Naive B cell (primary cell): ENCODE measurements at regions not wholly inside any gene's neighbourhood (a gene's known extent, or its start where the extent isn't known, plus 50 kb on each side); places are given as distances from the start of the nearest gene placed in this dataset.

ENCODE experiments used
- ATAC-seq, 2 donors: fragments of 150-1000 bp; cut with Tn5 transposase; 2 replicates each; pipeline ENCODE4 v1.10.0; 2021; ENCODE audit warnings: low read depth in 2 of 2, mild to moderate bottlenecking in 2 of 2, moderate library complexity in 2 of 2
- DNase-seq: peaks from one replicate; pipeline ENCODE4 v3.0.0; 2022
- H3K27ac Mint-ChIP-seq, 6 donors: one replicate each; pipeline ENCODE4 v1.8.0; 2020 to 2022; ENCODE audit warnings: mild to moderate bottlenecking in 6 of 6, mixed read lengths in 6 of 6, moderate library complexity in 5 of 6, inconsistent platforms in 2 of 6
- H3K27me3 Mint-ChIP-seq, 3 donors: one replicate each; pipeline ENCODE4 v1.8.0; 2021 to 2022; ENCODE audit warnings: mixed read lengths in 3 of 3, mild to moderate bottlenecking in 1 of 3
- H3K36me3 Mint-ChIP-seq, 2 donors: one replicate each; pipeline ENCODE4 v1.8.0; 2020 to 2022; ENCODE audit warnings: mixed read lengths in 2 of 2, inconsistent platforms in 1 of 2, mild to moderate bottlenecking in 1 of 2
- H3K4me1 Mint-ChIP-seq, 3 donors: one replicate each; pipeline ENCODE4 v1.8.0; 2020 to 2022; ENCODE audit warnings: mixed read lengths in 3 of 3, inconsistent platforms in 1 of 3, mild to moderate bottlenecking in 1 of 3, moderate library complexity in 1 of 3
- H3K4me3 Mint-ChIP-seq, 8 donors: one replicate each; pipeline ENCODE4 v1.8.0; 2020 to 2022; ENCODE audit warnings: mild to moderate bottlenecking in 8 of 8, mixed read lengths in 8 of 8, moderate library complexity in 8 of 8, inconsistent platforms in 2 of 8
- H3K9me3 Mint-ChIP-seq, 7 donors: one replicate each; pipeline ENCODE4 v1.8.0; 2020 to 2022; ENCODE audit warnings: mixed read lengths in 7 of 7, mild to moderate bottlenecking in 5 of 7, inconsistent platforms in 2 of 7, moderate library complexity in 1 of 7

DNA sequence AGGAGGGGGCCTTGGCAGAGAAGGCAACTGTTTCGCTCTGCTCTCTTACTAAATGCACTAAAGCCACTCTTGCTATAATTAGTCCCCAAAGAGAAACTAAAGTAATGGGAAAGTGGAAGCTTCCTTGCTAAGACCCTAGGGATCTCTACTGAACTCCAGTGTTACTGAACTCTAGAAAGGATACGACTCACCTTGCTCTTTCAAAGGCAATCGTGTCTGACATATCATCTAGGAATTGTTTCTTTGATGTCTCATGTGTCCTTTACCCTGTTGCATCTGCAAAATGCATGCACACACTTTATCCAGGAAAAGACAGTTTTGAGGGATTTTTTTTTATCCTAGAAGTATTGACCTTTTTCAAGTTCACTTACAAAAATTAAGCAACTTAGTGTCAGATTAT, 148.1 kb upstream of the FAM9B start:
- H3K27me3 Mint-ChIP-seq, result peaks cover 12 to 45% (median 12%) of the 10 kb centered on the region in 3 donors
- no peak overlapping the region for H3K27ac Mint-ChIP-seq
- no peaks in the 10 kb centered on the region for H3K36me3 Mint-ChIP-seq
- no peak overlapping the region for H3K4me3 Mint-ChIP-seq
- no peak for ATAC-seq
- H3K9me3 Mint-ChIP-seq, result peaks cover 0 to 11% (median 5%) of the 10 kb centered on the region in 7 donors
- H3K4me1 Mint-ChIP-seq, result no peaks in the 10 kb centered on the region
- DNase-seq, result no peak

DNA sequence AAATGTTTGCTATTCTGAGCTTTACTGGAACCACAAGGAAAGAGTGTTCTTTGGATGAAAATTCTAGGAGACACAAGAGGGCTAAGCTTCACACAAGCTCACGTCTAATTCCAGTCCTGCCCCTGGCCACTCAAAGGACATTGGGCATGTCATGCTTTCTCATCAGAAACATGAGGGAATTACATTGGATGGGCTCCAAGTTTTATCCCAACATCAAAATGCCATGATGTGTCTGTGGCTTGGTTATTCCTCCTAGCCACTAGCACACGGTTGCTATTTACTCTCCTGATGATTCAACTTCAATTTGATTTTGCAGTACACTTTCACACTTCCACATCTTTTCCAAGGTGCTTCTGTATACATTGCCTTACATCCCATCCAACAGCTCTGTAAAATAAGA, 149.6 kb upstream of the FAM9B start:
- DNase-seq, result no peak
- H3K27ac Mint-ChIP-seq, result no peak overlapping the region
- no peak overlapping the region for H3K4me3 Mint-ChIP-seq
- peaks cover 12 to 57% (median 14%) of the 10 kb centered on the region in 3 donors for H3K27me3 Mint-ChIP-seq
- no peaks in the 10 kb centered on the region for H3K36me3 Mint-ChIP-seq
- H3K4me1 Mint-ChIP-seq, result no peaks in the 10 kb centered on the region
- no peak for ATAC-seq
- H3K9me3 Mint-ChIP-seq, result peaks cover 0 to 9% (median 4%) of the 10 kb centered on the region in 7 donors

DNA sequence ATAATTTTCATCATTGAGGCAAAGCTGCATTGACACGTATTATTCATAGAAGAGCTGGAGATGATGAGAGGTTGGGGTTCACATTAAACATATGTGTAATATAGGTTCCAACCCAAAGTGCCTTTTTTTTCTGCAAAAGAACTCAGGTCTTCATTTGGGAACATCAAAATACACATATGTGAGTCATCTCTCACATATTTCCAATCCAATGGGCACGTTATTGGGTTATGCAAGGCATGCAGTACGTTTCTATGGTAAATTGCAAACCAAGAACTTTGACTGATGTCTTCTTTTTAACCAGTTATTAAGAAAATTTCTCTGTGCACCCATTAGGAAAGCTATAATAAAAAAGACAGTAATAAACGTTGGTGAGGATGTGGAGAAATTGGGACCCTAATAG, 150.3 kb upstream of the FAM9B start:
- no peak for ATAC-seq

DNA sequence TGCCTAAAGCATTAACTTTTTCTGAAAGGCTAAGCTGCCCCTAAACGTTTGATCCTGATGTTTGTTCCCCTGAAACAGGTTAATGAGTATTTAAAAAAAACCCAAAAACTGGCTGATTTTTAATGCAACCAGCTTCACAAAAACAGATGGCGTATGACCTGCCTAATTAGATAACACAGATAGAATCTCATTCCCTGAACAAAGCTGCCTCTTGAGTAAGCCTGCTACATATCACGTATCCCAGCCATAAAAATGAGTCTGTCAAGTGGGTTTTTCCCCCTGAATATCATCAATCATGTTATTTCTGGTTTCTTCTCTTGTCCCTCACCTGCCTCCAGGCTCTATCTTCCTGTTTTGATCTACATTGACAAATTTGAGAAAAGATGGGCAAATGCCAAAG, 154.2 kb upstream of the FAM9B start:
- DNase-seq (no peak), ATAC-seq (no peak)
- H3K36me3 Mint-ChIP-seq, result peaks cover 0 to 7% of the 10 kb centered on the region in 2 donors
- H3K4me3 Mint-ChIP-seq, result no peak overlapping the region
- peaks cover 6 to 60% (median 18%) of the 10 kb centered on the region in 3 donors for H3K27me3 Mint-ChIP-seq
- peaks cover 0 to 2% (median 0%) of the 10 kb centered on the region in 7 donors for H3K9me3 Mint-ChIP-seq
- no peaks in the 10 kb centered on the region for H3K4me1 Mint-ChIP-seq
- H3K27ac Mint-ChIP-seq, result no peak overlapping the region

More for the DNA sequence above, 150.3 kb upstream of the FAM9B start:
- H3K4me3 Mint-ChIP-seq, result no peak overlapping the region
- DNase-seq, result no peak
- H3K9me3 Mint-ChIP-seq, result peaks cover 0 to 3% (median 1%) of the 10 kb centered on the region in 7 donors
- H3K27me3 Mint-ChIP-seq, result peaks cover 12 to 64% (median 16%) of the 10 kb centered on the region in 3 donors
- H3K36me3 Mint-ChIP-seq, result no peaks in the 10 kb centered on the region
- H3K4me1 Mint-ChIP-seq, result no peaks in the 10 kb centered on the region
- H3K27ac Mint-ChIP-seq, result no peak overlapping the region

DNA sequence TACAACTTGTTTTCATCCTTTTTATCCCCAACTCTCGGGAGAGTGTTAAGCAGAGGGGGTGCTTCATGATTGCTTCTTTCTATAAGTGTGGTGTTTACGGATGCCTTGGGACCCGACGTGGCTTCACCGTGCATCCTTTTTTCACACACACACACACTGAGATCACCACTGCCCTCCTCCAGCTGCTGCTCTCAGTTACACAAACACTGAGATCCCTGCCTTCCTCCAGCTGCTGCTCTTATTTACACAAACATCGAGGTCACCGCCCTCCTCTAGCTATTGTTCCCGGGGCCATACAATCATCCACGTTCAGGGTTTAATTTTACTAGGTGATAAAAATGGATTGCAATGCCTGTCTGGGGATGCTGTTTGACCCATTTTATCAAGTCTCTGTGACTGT, 155.4 kb upstream of the FAM9B start:
- H3K9me3 Mint-ChIP-seq, result peaks cover 0 to 2% (median 0%) of the 10 kb centered on the region in 7 donors
- H3K4me3 Mint-ChIP-seq, result no peak overlapping the region
- H3K36me3 Mint-ChIP-seq, result peaks cover 0 to 7% of the 10 kb centered on the region in 2 donors
- ATAC-seq (no peak), DNase-seq (no peak)
- H3K27ac Mint-ChIP-seq, result peak overlapping the region in 1 of 6 donors; percentile 47
- peaks cover 6 to 57% (median 18%) of the 10 kb centered on the region in 3 donors for H3K27me3 Mint-ChIP-seq
- H3K4me1 Mint-ChIP-seq, result no peaks in the 10 kb centered on the region

DNA sequence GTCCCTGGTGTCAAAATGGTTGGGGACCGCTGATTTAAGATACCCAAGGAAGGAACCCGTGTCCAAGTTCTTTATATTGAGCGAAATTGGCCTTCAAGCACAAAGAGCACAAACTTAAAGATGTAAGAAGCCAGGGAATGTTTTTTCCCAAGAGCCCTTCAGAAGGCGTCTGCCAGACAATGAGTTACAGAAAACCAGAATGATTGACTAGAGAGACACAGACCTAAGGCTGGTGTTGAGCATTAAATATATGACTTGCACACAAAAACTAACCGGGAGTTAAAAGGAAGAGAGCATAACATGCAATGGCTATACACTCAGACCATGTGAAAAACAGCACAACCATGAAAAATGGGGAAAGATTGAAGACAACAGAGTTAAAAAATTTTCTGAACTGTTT, 157.5 kb upstream of the FAM9B start:
- H3K9me3 Mint-ChIP-seq, result peaks cover 0 to 5% (median 0%) of the 10 kb centered on the region in 7 donors
- H3K4me1 Mint-ChIP-seq, result peaks cover 0 to 3% (median 0%) of the 10 kb centered on the region in 3 donors
- DNase-seq (no peak), ATAC-seq (no peak)
- H3K27me3 Mint-ChIP-seq, result peaks cover 10 to 47% (median 13%) of the 10 kb centered on the region in 3 donors
- H3K36me3 Mint-ChIP-seq, result peaks cover 0 to 7% of the 10 kb centered on the region in 2 donors
- H3K4me3 Mint-ChIP-seq, result no peak overlapping the region
- H3K27ac Mint-ChIP-seq, result no peak overlapping the region

DNA sequence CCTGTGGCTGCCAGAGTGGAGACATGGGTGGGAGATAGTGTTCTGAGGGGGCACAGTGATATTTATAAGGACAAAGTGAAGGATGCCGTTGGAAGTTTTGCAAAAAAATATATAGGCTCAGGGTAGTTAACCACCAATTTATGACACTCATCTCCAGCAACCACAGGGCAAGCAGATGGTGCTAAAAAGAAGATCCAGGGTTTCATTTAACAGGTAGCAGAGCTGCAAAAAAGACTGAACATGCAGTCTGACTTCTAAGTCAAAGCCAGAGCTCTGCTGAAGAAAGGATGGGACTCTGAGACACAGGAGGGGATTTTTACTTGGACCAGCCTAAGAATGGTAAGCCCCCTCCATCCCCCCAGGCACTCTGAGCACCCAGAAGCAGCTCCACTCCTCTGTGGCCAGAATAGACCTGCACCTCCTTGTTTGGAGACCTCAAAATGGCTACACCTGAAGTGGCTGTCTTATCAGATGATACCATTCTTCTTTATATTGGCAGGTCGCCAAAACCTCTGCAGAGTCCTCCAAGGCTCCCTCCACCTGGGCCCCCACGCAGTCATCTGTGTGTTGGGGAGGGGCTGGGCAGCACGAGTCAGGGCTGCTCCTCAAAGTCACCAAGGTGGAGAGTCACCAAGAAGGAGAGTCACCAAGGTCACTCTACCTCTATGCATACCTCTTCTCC, 161.4 kb upstream of the FAM9B start:
- Mint-ChIP-seq H3K4me1 (peaks cover 0 to 3% (median 0%) of the 10 kb centered on the region in 3 donors), H3K27me3 (peaks cover 0 to 11% (median 4%) of the 10 kb centered on the region in 3 donors), H3K36me3 (peaks cover 0 to 3% of the 10 kb centered on the region in 2 donors), H3K9me3 (peaks cover 0 to 3% (median 0%) of the 10 kb centered on the region in 7 donors), H3K27ac (peak overlapping the region in 2 of 6 donors; percentile 12 to 49), H3K4me3 (no peak overlapping the region)
- no peak for DNase-seq
- ATAC-seq, result no peak

DNA sequence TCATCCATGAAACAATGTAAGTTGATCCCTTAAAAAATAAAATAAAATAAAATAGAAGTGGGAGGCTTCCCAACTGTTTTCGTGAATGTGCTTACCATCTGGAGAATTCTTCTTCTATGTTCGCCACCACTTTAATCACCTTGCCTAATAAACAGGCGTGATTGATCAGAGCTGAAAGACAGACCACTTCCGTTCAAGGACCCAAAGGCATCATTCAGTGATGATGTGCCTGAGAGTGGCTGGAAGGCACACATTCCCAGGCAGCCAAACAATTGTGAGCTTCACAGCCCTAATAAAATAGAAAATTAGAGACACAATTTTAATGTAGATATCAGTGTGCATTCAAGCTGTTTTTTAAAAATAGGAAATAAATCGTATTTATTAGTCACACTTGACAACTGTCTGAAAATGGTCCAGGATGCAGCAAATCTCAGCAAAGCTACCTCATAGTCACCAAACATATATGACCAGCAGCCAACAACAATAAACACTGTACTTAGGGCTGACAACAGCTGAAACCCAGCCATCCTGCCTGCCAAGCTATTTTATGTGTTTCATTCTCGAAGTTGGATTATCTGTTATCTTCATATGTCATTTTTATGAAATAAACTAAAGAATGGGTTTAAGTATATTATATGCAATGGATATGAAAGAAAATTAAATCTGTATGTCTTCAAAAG, 163.2 kb upstream of the FAM9B start:
- Mint-ChIP-seq H3K4me1 (peaks cover 0 to 3% (median 0%) of the 10 kb centered on the region in 3 donors), H3K4me3 (no peak overlapping the region), H3K36me3 (no peaks in the 10 kb centered on the region), H3K27me3 (peaks cover 0 to 6% (median 4%) of the 10 kb centered on the region in 3 donors), H3K9me3 (peaks cover 0 to 3% (median 0%) of the 10 kb centered on the region in 7 donors), H3K27ac (no peak overlapping the region)
- ATAC-seq, result no peak
- no peak for DNase-seq

DNA sequence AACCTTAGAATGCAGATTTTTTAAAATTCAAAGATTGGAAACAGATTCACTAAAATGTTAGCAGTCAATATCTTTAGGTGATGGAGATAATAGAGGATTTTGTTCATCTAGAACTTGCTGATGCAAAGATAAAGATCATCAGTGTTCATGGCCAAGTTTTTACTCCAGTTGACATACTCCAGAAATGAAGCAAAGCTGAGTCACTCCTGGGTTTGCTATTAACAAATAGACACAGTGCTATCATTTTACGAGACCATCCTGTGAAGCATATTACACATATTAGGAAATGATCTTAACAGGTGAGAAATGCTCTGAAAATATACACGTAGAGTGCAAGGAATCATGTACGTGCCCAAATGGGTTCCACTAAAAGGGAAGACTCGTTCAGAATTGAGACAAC, 170.6 kb upstream of the FAM9B start:
- Mint-ChIP-seq H3K27me3 (peaks cover 17 to 42% (median 18%) of the 10 kb centered on the region in 3 donors), H3K9me3 (peaks cover 0 to 4% (median 0%) of the 10 kb centered on the region in 7 donors), H3K27ac (no peak overlapping the region), H3K4me1 (peaks cover 5 to 8% (median 7%) of the 10 kb centered on the region in 3 donors), H3K4me3 (no peak overlapping the region), H3K36me3 (no peaks in the 10 kb centered on the region)
- ATAC-seq (no peak), DNase-seq (no peak)

DNA sequence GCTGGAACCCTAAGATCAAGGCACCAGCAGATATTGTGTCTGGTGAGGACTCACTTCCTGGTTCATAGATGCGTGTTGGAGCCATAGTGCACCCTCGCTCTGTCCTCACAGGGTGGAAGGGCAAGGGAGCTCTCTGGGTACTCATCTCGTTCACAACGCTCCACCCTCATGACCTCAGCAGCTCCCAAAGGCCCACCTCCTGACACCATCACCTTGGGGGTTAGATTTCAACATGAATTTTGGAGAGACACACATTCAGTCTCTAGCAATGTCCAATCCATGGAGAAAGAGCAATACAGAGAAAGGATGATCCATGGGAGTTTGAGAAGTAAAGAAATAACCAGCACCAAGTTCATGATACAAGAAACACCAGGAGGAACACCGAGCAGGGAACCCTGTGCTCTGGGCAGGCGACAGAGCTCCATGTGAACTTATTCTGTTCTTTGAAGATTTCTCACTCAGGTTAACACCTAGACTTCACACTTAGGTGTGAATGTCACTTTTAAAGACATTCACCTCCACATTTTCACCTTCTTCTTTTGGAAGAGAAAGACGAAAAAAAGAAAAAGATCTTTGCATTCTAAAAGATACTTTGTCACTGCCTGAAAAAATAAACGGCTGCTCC, 171.8 kb upstream of the FAM9B start:
- no peak for DNase-seq
- Mint-ChIP-seq H3K27me3 (peaks cover 17 to 51% (median 18%) of the 10 kb centered on the region in 3 donors), H3K9me3 (peaks cover 0 to 4% (median 0%) of the 10 kb centered on the region in 7 donors), H3K27ac (no peak overlapping the region), H3K4me1 (peaks cover 5 to 8% (median 7%) of the 10 kb centered on the region in 3 donors), H3K36me3 (no peaks in the 10 kb centered on the region), H3K4me3 (no peak overlapping the region)
- ATAC-seq, result no peak

DNA sequence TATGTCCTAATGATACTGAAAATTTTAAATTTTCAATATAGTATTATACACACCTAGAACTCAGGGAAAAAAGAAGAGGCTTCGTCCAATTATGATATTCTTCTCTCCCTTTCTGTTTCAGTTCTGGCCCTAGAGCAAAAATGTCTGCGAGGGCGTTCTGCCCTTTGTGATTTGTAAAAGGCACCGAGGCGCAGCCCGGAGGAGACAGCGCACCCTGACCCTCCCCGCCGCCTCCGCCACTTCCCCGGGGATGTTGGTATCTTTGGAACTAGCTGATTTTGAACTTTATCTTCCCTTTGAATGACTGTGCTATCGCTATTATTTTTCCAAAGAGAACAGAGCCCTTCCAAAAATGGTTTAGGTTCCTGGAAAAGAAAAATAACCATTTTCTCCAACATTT, 173.2 kb upstream of the FAM9B start:
- DNase-seq, result no peak
- Mint-ChIP-seq H3K4me3 (peak overlapping the region in 3 of 8 donors; percentile 24 to 39 (median 29)), H3K36me3 (no peaks in the 10 kb centered on the region), H3K27me3 (peaks cover 17 to 59% (median 18%) of the 10 kb centered on the region in 3 donors), H3K4me1 (peaks cover 5 to 8% (median 7%) of the 10 kb centered on the region in 3 donors), H3K9me3 (peaks cover 0 to 8% (median 0%) of the 10 kb centered on the region in 7 donors), H3K27ac (no peak overlapping the region)
- no peak for ATAC-seq

DNA sequence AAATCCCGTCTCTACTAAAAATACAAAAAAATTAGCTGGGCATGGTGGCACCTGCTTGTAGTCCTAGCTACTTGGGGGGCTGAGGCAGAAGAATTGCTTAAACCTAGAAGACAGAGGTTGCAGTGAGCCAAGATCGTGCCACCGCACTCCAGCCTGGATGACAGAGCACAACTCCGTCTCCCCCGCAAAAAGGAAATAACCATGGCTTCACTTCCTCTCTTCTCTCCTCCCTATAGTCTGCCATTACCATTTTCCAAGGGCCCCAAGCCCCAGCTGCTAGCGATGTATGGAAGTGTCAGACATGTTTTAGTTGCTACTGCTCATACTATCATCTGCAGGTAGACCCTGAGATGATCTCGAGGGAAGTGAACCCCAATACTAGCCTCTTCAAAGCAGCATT, 177.3 kb upstream of the FAM9B start:
- Mint-ChIP-seq H3K4me1 (peaks cover 4 to 6% (median 5%) of the 10 kb centered on the region in 3 donors), H3K4me3 (no peak overlapping the region), H3K36me3 (no peaks in the 10 kb centered on the region), H3K27ac (no peak overlapping the region), H3K27me3 (peaks cover 10 to 48% (median 10%) of the 10 kb centered on the region in 3 donors), H3K9me3 (peaks cover 0 to 6% (median 2%) of the 10 kb centered on the region in 7 donors)
- no peak for DNase-seq
- no peak for ATAC-seq

DNA sequence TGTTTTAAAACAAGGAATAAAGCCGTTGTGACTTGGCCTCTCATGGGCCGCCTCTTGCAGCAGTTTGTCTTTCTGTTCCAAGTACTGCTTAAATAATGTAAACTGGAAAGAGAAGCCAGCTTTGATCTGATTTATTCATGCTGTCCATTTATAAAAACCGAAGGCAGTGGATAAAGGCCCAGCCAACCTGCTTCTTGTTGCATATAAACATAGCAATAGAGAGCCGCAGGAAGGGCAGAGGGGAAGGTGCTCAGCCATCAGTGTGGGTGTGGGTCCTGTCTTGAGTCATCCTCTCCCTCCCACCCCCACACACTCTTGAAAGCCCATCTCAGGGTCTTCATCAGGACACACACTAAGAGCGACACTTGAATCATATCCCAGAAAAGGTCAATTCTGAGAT, 187.9 kb upstream of the FAM9B start:
- no peak overlapping the region for H3K27ac Mint-ChIP-seq
- peaks cover 0 to 5% (median 4%) of the 10 kb centered on the region in 3 donors for H3K27me3 Mint-ChIP-seq
- no peak for ATAC-seq
- no peaks in the 10 kb centered on the region for H3K4me1 Mint-ChIP-seq
- H3K36me3 Mint-ChIP-seq, result peaks cover 0 to 4% of the 10 kb centered on the region in 2 donors
- peaks cover 0 to 26% (median 3%) of the 10 kb centered on the region in 7 donors for H3K9me3 Mint-ChIP-seq
- H3K4me3 Mint-ChIP-seq, result no peak overlapping the region
- DNase-seq, result no peak
